ENCODE measurements at regions not wholly inside any gene's neighbourhood (a gene's known extent, or its start where the extent isn't known, plus 50 kb on each side); places are given as distances from the start of the nearest gene placed in this dataset.

- TF ChIP-seq POLR2A (IDR thresholded peaks at IDR 0.05) (no peak), CTCF (IDR thresholded peaks at IDR 0.05) (no peak)
Observed at GRCh38 chr2:187102381-187102780, 253.4 kb upstream of the ZSWIM2 start.

Measured in uterus (tissue), 2 donors.